HL-60 (cell line): ENCODE measurements at regions not wholly inside any gene's neighbourhood (a gene's known extent, or its start where the extent isn't known, plus 50 kb on each side); places are given as distances from the start of the nearest gene placed in this dataset.

ENCODE experiments used
- DNase-seq, 2 experiments: peaks; one replicate each; pipeline ENCODE4 v3.0.0-alpha.2; 2010 to 2020; ENCODE audit warnings: low read depth in 1 of 2, low spot score in 1 of 2
- H3K27ac ChIP-seq: fragments of 250-450 bp; sonication (Bioruptor Pico); replicated peaks from 2 replicates; pipeline ENCODE4 v1.5.1; 2020; ENCODE audit warnings: mild to moderate bottlenecking, moderate library complexity
- H3K27me3 ChIP-seq: fragments of 250-450 bp; sonication (Bioruptor Pico); 2 replicates; pipeline ENCODE4 v1.5.1; 2021; ENCODE audit warnings: mild to moderate bottlenecking, moderate library complexity; ENCODE audit not compliant: insufficient read depth, poor library complexity, severe bottlenecking
- H3K4me3 ChIP-seq: replicated peaks from 2 replicates; pipeline ENCODE4 v1.5.1; 2011; ENCODE audit warnings: mild to moderate bottlenecking, control low read depth, low read length; ENCODE audit not compliant: insufficient read depth
- CTCF ChIP-seq: IDR thresholded peaks from one replicate; pipeline ENCODE4 v1.5.1; 2011; ENCODE audit warnings: low read length, control low read depth, inconsistent platforms; ENCODE audit not compliant: insufficient read depth
- GABPA ChIP-seq: IDR thresholded peaks from 2 replicates; pipeline ENCODE4 v1.6.1; 2012; ENCODE audit warnings: low read depth
- POLR2AphosphoS5 ChIP-seq: IDR thresholded peaks from 2 replicates; pipeline ENCODE4 v1.6.1; 2012; ENCODE audit warnings: low read depth
- SPI1 ChIP-seq: IDR thresholded peaks from 2 replicates; pipeline ENCODE4 v1.6.1; 2012; ENCODE audit warnings: low read depth, mild to moderate bottlenecking, borderline replicate concordance
- TF ChIP-seq, protein P1 (sequence below): IDR thresholded peaks from 2 replicates; pipeline ENCODE4 v1.6.1; 2012; ENCODE audit warnings: low read depth; ENCODE audit not compliant: insufficient replicate concordance

- Histone ChIP-seq H3K4me3 (no peak overlapping the region), H3K27ac (no peak overlapping the region), H3K27me3 (no peaks in the 10 kb centered on the region)
- DNase-seq, result no peak
- no peak for TF ChIP-seq CTCF
- TF ChIP-seq SPI1, result no peak
- TF ChIP-seq, protein P1, sequence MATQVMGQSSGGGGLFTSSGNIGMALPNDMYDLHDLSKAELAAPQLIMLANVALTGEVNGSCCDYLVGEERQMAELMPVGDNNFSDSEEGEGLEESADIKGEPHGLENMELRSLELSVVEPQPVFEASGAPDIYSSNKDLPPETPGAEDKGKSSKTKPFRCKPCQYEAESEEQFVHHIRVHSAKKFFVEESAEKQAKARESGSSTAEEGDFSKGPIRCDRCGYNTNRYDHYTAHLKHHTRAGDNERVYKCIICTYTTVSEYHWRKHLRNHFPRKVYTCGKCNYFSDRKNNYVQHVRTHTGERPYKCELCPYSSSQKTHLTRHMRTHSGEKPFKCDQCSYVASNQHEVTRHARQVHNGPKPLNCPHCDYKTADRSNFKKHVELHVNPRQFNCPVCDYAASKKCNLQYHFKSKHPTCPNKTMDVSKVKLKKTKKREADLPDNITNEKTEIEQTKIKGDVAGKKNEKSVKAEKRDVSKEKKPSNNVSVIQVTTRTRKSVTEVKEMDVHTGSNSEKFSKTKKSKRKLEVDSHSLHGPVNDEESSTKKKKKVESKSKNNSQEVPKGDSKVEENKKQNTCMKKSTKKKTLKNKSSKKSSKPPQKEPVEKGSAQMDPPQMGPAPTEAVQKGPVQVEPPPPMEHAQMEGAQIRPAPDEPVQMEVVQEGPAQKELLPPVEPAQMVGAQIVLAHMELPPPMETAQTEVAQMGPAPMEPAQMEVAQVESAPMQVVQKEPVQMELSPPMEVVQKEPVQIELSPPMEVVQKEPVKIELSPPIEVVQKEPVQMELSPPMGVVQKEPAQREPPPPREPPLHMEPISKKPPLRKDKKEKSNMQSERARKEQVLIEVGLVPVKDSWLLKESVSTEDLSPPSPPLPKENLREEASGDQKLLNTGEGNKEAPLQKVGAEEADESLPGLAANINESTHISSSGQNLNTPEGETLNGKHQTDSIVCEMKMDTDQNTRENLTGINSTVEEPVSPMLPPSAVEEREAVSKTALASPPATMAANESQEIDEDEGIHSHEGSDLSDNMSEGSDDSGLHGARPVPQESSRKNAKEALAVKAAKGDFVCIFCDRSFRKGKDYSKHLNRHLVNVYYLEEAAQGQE, result no peak
- TF ChIP-seq GABPA, result no peak
- no peak for TF ChIP-seq POLR2AphosphoS5
These were observed 482.6 kb downstream of the INHBA start for GRCh38 chr7:41220266-41220665.

GRCh38 chr7:41219276-41219675 lies 483.6 kb downstream of the INHBA start:
- DNase-seq, result no peak
- H3K4me3 ChIP-seq, result no peak overlapping the region
- TF ChIP-seq, protein P1, result no peak
- TF ChIP-seq POLR2AphosphoS5 (no peak), CTCF (no peak), SPI1 (no peak), GABPA (no peak)
- H3K27ac ChIP-seq, result no peak overlapping the region
- no peaks in the 10 kb centered on the region for H3K27me3 ChIP-seq

GRCh38 chr7:41217306-41217705 lies 485.6 kb downstream of the INHBA start:
- Histone ChIP-seq H3K27ac (no peak overlapping the region), H3K27me3 (no peaks in the 10 kb centered on the region)
- no peak for TF ChIP-seq SPI1
- no peak for TF ChIP-seq GABPA
- no peak for TF ChIP-seq CTCF
- no peak for TF ChIP-seq POLR2AphosphoS5
- TF ChIP-seq, protein P1, result no peak

More at GRCh38 chr7:41217306-41217705, 485.6 kb downstream of the INHBA start:
- DNase-seq, result no peak
- no peak overlapping the region for H3K4me3 ChIP-seq
